H1 (cell line): ENCODE measurements at regions not wholly inside any gene's neighbourhood (a gene's known extent, or its start where the extent isn't known, plus 50 kb on each side); places are given as distances from the start of the nearest gene placed in this dataset.

Source experiments
- CTCF ChIA-PET: fragments of 300-600 bp; sonication (Branson Sonifier 250); formaldehyde crosslinking; loops from one replicate; lab custom pipeline; 2021; ENCODE audit not compliant: partially characterized antibody; lab: Charles Lee
- POLR2A ChIA-PET: fragments of 300-600 bp; sonication (Branson Sonifier 250); formaldehyde crosslinking; loops from one replicate; lab custom pipeline; 2021; ENCODE audit warnings: inconsistent platforms; ENCODE audit not compliant: partially characterized antibody; lab: Charles Lee
- DNase-seq, 2 experiments: peaks; one replicate each; pipeline versions ENCODE4 v3.0.0 to v3.0.0-alpha.2; 2010 to 2022; ENCODE audit warnings: low spot score in 2 of 2, low read depth in 1 of 2, mixed read lengths in 1 of 2
- FAIRE-seq: peaks from 2 replicates; lab custom pipeline; 2011; peaks lifted over from hg19 to GRCh38; lab: Jason Lieb, UNC
- H2AFZ ChIP-seq: 2 replicates; pipeline ENCODE4 v1.8.1; 2012; ENCODE audit warnings: low read length, inconsistent platforms
- H2AK5ac ChIP-seq: 2 replicates; pipeline ENCODE4 v1.6.1; 2013; ENCODE audit warnings: low read depth, low read length
- H2BK120ac ChIP-seq: replicated peaks from 2 replicates; pipeline ENCODE3; 2013; ENCODE audit warnings: low read depth, low read length, inconsistent platforms
- H2BK12ac ChIP-seq: 2 replicates; pipeline ENCODE4 v1.6.1; 2013; ENCODE audit warnings: low read depth, low read length
- H2BK15ac ChIP-seq: 2 replicates; pipeline ENCODE4 v1.6.1; 2013; ENCODE audit warnings: low read length
- H2BK20ac ChIP-seq: 2 replicates; pipeline ENCODE4 v1.6.1; 2013; ENCODE audit warnings: low read length
- H2BK5ac ChIP-seq: 2 replicates; pipeline ENCODE4 v1.6.1; 2013; ENCODE audit warnings: low read depth, low read length
- H3K14ac ChIP-seq: 2 replicates; pipeline ENCODE4 v1.6.1; 2013; ENCODE audit warnings: inconsistent platforms; ENCODE audit not compliant: insufficient read length
- H3K18ac ChIP-seq: 2 replicates; pipeline ENCODE4 v1.6.1; 2013; ENCODE audit warnings: low read length; ENCODE audit errors: extremely low read depth
- H3K23ac ChIP-seq: 2 replicates; pipeline ENCODE4 v1.6.1; 2013; ENCODE audit warnings: inconsistent platforms; ENCODE audit not compliant: insufficient read length
- H3K23me2 ChIP-seq: 2 replicates; pipeline ENCODE4 v1.6.1; 2013; ENCODE audit warnings: low read depth, low read length
- H3K27ac ChIP-seq: 2 replicates; pipeline ENCODE4 v1.6.1; 2011; ENCODE audit warnings: low read depth, low read length, inconsistent platforms
- H3K27me3 ChIP-seq, 4 experiments: replicated peaks in 1 of 4; 1 replicate in 1 of 4; 2 replicates in 3 of 4; pipeline versions ENCODE4 v1.6.1 to v1.8.1; 2011 to 2013; ENCODE audit warnings: low read length in 3 of 4, mild to moderate bottlenecking in 3 of 4, inconsistent platforms in 2 of 4, mixed read lengths in 2 of 4, moderate library complexity in 1 of 4; ENCODE audit not compliant: control insufficient read depth in 3 of 4, insufficient read depth in 3 of 4; ENCODE audit errors: extremely low read depth in 1 of 4
- H3K36me3 ChIP-seq, 4 experiments: 2 replicates each; pipeline versions ENCODE4 v1.6.1 to v1.8.1; 2011 to 2013; ENCODE audit warnings: mild to moderate bottlenecking in 4 of 4, low read length in 3 of 4, moderate library complexity in 2 of 4, control low read depth in 1 of 4, inconsistent platforms in 1 of 4; ENCODE audit not compliant: insufficient read depth in 4 of 4, control insufficient read depth in 2 of 4
- H3K4ac ChIP-seq: replicated peaks from 2 replicates; pipeline ENCODE3; 2013; ENCODE audit warnings: low read length, low read depth, mixed read lengths, inconsistent platforms; ENCODE audit not compliant: insufficient read length
- H3K4me1 ChIP-seq, 4 experiments: replicated peaks in 1 of 4; 1 replicate in 1 of 4; 2 replicates in 3 of 4; pipeline versions ENCODE4 v1.6.1 to v1.8.1; 2011 to 2013; ENCODE audit warnings: low read length in 3 of 4, inconsistent platforms in 2 of 4, mixed read lengths in 1 of 4; ENCODE audit not compliant: insufficient read depth in 4 of 4, control insufficient read depth in 3 of 4
- H3K4me2 ChIP-seq, 2 experiments: 2 replicates each; pipeline versions ENCODE4 v1.6.1 to v1.8.1; 2011 to 2013; ENCODE audit warnings: low read depth in 2 of 2, low read length in 2 of 2, control low read depth in 1 of 2, inconsistent platforms in 1 of 2, mild to moderate bottlenecking in 1 of 2; ENCODE audit not compliant: insufficient read depth in 1 of 2
- H3K4me3 ChIP-seq, 4 experiments: fragments of 200-600, 300-600 bp in 1 of 4; sonication (generic), shearing (Covaris generic), sonication (Bioruptor Twin) in 1 of 4; 2 replicates each; pipeline versions ENCODE4 v1.5.1 to v1.8.1; 2011 to 2016; ENCODE audit warnings: low read length in 4 of 4, low read depth in 3 of 4, control low read depth in 2 of 4, inconsistent platforms in 2 of 4, mild to moderate bottlenecking in 2 of 4, mixed read lengths in 1 of 4, moderate library complexity in 1 of 4; ENCODE audit not compliant: insufficient read depth in 2 of 4; ENCODE audit errors: extremely low read depth in 1 of 4
- H3K56ac ChIP-seq: replicated peaks from 2 replicates; pipeline ENCODE3; 2013; ENCODE audit warnings: low read depth, mild to moderate bottlenecking, mixed read lengths, low read length, inconsistent platforms; ENCODE audit not compliant: insufficient read length
- H3K79me1 ChIP-seq: 2 replicates; pipeline ENCODE4 v1.6.1; 2013; ENCODE audit warnings: low read depth, low read length, control low read depth
- H3K79me2 ChIP-seq, 2 experiments: 2 replicates each; pipeline versions ENCODE4 v1.6.1 to v1.8.1; 2012 to 2013; ENCODE audit warnings: low read length in 2 of 2, mild to moderate bottlenecking in 2 of 2, inconsistent platforms in 1 of 2; ENCODE audit not compliant: insufficient read depth in 2 of 2, control insufficient read depth in 1 of 2
- H3K9ac ChIP-seq, 4 experiments: replicated peaks in 1 of 4; 1 replicate in 1 of 4; 2 replicates in 3 of 4; pipeline versions ENCODE4 v1.6.1 to v1.8.1; 2011 to 2013; ENCODE audit warnings: low read depth in 3 of 4, low read length in 3 of 4, control low read depth in 2 of 4, mild to moderate bottlenecking in 2 of 4, moderate library complexity in 2 of 4, inconsistent platforms in 1 of 4; ENCODE audit errors: extremely low read depth in 1 of 4
- H3K9me3 ChIP-seq, 2 experiments: 2 replicates each; pipeline versions ENCODE4 v1.6.1 to v1.8.1; 2012 to 2013; ENCODE audit warnings: mild to moderate bottlenecking in 2 of 2, moderate library complexity in 2 of 2, control low read depth in 1 of 2, inconsistent platforms in 1 of 2, low read depth in 1 of 2, low read length in 1 of 2, mixed read lengths in 1 of 2; ENCODE audit not compliant: insufficient read depth in 2 of 2
- H4K20me1 ChIP-seq, 2 experiments: replicated peaks in 1 of 2; 2 replicates each; pipeline versions ENCODE3 to v1.8.1; 2011 to 2013; ENCODE audit warnings: inconsistent platforms in 2 of 2, low read length in 2 of 2, mild to moderate bottlenecking in 1 of 2; ENCODE audit not compliant: insufficient read depth in 2 of 2, control insufficient read depth in 1 of 2
- H4K5ac ChIP-seq: 2 replicates; pipeline ENCODE4 v1.6.1; 2013; ENCODE audit warnings: low read length, low read depth, mixed read lengths, inconsistent platforms; ENCODE audit not compliant: insufficient read length
- H4K8ac ChIP-seq: 2 replicates; pipeline ENCODE4 v1.8.0; 2013; ENCODE audit warnings: mild to moderate bottlenecking, moderate library complexity, low read length, inconsistent platforms; ENCODE audit not compliant: insufficient read depth; ENCODE audit errors: extremely low read depth
- H4K91ac ChIP-seq: replicated peaks from 2 replicates; pipeline ENCODE3; 2013; ENCODE audit warnings: low read length, mixed read lengths, inconsistent platforms; ENCODE audit not compliant: insufficient read length
- ASH2L ChIP-seq: fragments of 200-600, 300-600 bp; sonication (generic); IDR thresholded peaks from one replicate; pipeline ENCODE4 v1.7.1; 2017; ENCODE audit warnings: low read length
- BACH1 ChIP-seq: IDR thresholded peaks from 2 replicates; pipeline ENCODE4 v1.6.1; 2012; ENCODE audit warnings: low read length, improper control_type of control experiment
- BCL11A ChIP-seq, 2 experiments: IDR thresholded peaks; one replicate each; pipeline ENCODE4 v1.6.1; 2011; ENCODE audit warnings: low read depth in 2 of 2, low read length in 2 of 2, mild to moderate bottlenecking in 2 of 2
- CBX8 ChIP-seq: fragments of 300-800, 300-1000 bp; sonication (generic); IDR thresholded peaks from 2 replicates; pipeline ENCODE4 v1.7.1; 2016; ENCODE audit warnings: low read depth, low read length, borderline replicate concordance
- CEBPB ChIP-seq: IDR thresholded peaks from 2 replicates; pipeline ENCODE4 v1.6.1; 2012; ENCODE audit warnings: low read depth, low read length
- CHD1 ChIP-seq: IDR thresholded peaks from 2 replicates; pipeline ENCODE4 v1.6.1; 2012; ENCODE audit warnings: low read depth, low read length, improper control_type of control experiment
- E2F6 ChIP-seq: IDR thresholded peaks from 2 replicates; pipeline ENCODE4 v1.6.1; 2012; ENCODE audit warnings: inconsistent platforms
- EZH2 ChIP-seq: fragments of 200-600 bp; sonication (generic); IDR thresholded peaks from 2 replicates; pipeline ENCODE4 v1.7.1; 2012; ENCODE audit warnings: low read depth, mild to moderate bottlenecking, moderate library complexity, low read length, inconsistent platforms; ENCODE audit not compliant: severe bottlenecking
- GTF2F1 ChIP-seq: IDR thresholded peaks from 2 replicates; pipeline ENCODE4 v1.6.1; 2012; ENCODE audit warnings: low read depth, low read length, improper control_type of control experiment, borderline replicate concordance
- JUND ChIP-seq: IDR thresholded peaks from 2 replicates; pipeline ENCODE4 v1.6.1; 2011; ENCODE audit warnings: mild to moderate bottlenecking, improper control_type of control experiment, low read length
- POU5F1 ChIP-seq: IDR thresholded peaks from 2 replicates; pipeline ENCODE4 v1.6.1; 2011; ENCODE audit warnings: low read depth, mild to moderate bottlenecking, low read length, moderate library complexity
- RBBP5 ChIP-seq: IDR thresholded peaks from 2 replicates; pipeline ENCODE4 v1.7.1; 2012; ENCODE audit warnings: low read depth, mild to moderate bottlenecking, inconsistent platforms, low read length, moderate library complexity, borderline replicate concordance
- TCF12 ChIP-seq: IDR thresholded peaks from 2 replicates; pipeline ENCODE4 v1.6.1; 2011; ENCODE audit warnings: low read depth, mild to moderate bottlenecking, low read length
- USF2 ChIP-seq: IDR thresholded peaks from 2 replicates; pipeline ENCODE4 v1.6.1; 2011; ENCODE audit warnings: low read length, improper control_type of control experiment

- no peaks in the 10 kb centered on the region for H3K79me2 ChIP-seq
- H2BK15ac ChIP-seq = no peak overlapping the region
- no peak overlapping the region for H3K18ac ChIP-seq
- no peaks in the 10 kb centered on the region; the same call in 1 of the 2 replicates for H3K23me2 ChIP-seq
- no peak overlapping the region for H4K8ac ChIP-seq
- H3K23ac ChIP-seq = no peak overlapping the region
- no peak overlapping the region for H4K91ac ChIP-seq
- no peak overlapping the region for H3K4me3 ChIP-seq
- no peak overlapping the region for H2BK20ac ChIP-seq
- DNase-seq = no peak
- H3K9ac ChIP-seq = no peak overlapping the region
- no peak overlapping the region for H2AFZ ChIP-seq
- CTCF ChIA-PET = no interaction called here
- no peaks in the 10 kb centered on the region for H3K79me1 ChIP-seq
- POLR2A ChIA-PET = no interaction called here
- H3K27me3 ChIP-seq = no peaks in the 10 kb centered on the region
- H2BK120ac ChIP-seq = no peak overlapping the region
- H3K56ac ChIP-seq = no peak overlapping the region
- no peak overlapping the region for H3K27ac ChIP-seq
- H2BK12ac ChIP-seq = no peak overlapping the region
- H2AK5ac ChIP-seq = no peak overlapping the region
- H3K36me3 ChIP-seq = no peaks in the 10 kb centered on the region
- no peaks in the 10 kb centered on the region for H3K4me1 ChIP-seq
- H3K14ac ChIP-seq = no peak overlapping the region
- H2BK5ac ChIP-seq = no peak overlapping the region
- no peak overlapping the region for H3K4me2 ChIP-seq
- no peak for FAIRE-seq
- H4K20me1 ChIP-seq = no peaks in the 10 kb centered on the region
- no peak overlapping the region for H3K4ac ChIP-seq
- H4K5ac ChIP-seq = no peak overlapping the region
- TF ChIP-seq RBBP5 (no peak), BCL11A (IDR thresholded peaks at IDR 0.05; ENCODE audit: low read depth in 2 of 2, low read length in 2 of 2) (no peak), EZH2 (no peak), E2F6 (no peak), BACH1 (no peak), TCF12 (no peak), POU5F1 (no peak), USF2 (no peak), CHD1 (no peak), ASH2L (no peak), JUND (no peak), GTF2F1 (no peak), CEBPB (no peak), CBX8 (no peak)
- H3K9me3 ChIP-seq = no peaks in the 10 kb centered on the region
Measured at GRCh38 chr3:152921351-152921750, 86.4 kb downstream of the P2RY1 start.
